ENCODE measurements at regions not wholly inside any gene's neighbourhood (a gene's known extent, or its start where the extent isn't known, plus 50 kb on each side); places are given as distances from the start of the nearest gene placed in this dataset.
"Not testable (repeated sequence)": the region's sequence is repeated elsewhere in the genome, so short reads cannot be mapped to it uniquely, and the experiment has no call there.

DNA sequence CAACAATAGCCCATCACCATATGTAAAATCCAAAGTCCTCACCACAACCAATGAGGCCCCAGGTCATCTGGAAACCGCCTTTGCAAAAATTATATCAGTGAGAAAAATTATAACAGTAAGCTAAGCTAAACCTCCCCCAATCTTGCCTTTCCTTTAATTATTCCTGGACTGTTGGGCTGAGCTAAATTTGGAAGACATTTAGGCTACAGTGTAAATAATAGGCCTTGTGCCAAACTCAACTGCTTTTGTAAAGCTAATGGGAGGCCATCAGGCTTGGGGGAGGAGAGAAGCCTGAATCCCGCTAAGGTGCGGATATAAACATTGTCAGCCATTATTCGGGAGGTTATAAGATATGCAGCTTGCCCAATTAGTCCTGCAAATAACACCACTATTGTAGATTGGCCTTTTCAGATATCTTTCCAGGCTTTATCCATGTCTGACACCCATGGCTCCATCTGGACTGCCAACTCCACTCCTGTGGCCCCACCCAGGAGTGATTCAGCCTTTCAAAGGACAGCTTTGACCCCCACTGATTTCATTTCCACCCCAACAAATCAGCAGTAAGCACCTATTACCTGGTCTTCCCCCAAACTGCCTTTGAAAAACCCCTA is 53.0 kb upstream of the CA12 start:
- peak; percentile 54 for DNase-seq

DNA sequence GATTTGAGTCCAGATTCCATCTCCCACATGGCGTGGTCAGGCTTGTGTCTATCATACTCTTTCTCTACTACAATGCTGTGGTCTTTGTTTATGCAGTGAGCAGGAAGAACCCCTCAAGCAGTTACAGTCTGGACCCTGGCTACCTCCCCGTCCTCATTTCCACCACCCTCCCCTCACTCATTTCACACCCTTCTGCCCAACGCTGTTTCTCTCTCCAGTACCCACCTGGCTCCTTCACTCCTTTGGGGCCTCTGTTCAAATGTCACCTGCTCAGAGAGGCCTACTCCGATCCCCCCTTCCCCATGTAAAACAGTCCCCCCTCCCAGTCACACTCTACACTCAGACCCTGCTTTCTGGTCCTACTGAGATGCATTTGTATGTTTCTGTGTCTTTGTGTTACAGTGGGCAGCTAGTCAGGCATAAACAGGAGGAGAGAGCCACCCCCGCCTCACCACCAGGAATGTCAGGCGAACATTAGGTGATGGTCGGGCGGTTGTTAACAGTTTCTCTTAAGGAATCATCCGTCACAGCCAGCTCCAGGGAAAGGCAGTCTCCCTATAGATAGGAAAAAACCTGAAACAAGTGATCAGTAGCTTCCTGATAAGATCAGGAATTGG is 53.7 kb upstream of the CA12 start:
- DNase-seq = no peak

DNA sequence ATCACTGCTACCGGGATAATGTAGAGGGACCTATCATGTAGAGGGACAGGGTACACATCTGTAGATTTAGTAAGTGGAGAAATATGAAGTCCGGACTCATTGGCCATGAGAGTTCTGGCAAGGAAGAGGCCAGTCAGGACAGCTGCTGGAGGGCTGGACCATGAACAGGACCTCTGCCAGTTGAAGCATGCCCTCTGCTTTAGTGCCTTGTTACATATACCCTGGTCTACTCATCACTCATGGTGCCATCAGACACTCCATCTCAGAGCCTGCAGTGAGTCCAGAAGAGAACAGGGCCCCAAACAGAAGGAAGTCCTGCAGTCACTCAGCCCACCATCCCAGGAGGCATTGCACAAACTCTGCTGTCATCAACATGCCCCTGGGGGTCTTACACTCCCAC is 54.7 kb upstream of the CA12 start:
- DNase-seq = no peak

DNA sequence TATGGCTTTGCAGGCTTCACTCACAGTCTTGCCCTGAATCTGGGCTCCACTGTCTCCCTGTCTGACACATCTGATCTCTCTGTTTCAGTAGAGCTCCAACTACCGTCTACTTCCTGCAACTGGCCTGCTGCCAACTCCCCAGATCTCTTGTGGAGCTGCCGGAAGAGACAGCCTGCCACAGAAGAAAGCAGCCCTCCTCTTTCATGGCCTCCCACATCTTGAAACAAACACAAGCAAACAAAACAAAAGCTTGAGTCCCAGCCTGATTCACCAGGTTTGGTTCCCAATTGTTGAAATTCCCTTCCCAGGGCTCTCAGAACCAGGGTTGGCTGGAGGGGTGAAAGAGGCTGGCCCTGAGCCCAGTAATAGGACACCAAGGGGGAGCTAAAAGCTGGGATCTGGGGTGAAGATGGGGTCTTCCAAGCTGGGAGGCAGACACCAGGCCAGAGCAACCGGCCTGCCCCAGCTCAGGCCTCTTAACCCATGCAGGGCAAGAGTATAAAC is 55.3 kb upstream of the CA12 start:
- peak; percentile 89 for DNase-seq

DNA sequence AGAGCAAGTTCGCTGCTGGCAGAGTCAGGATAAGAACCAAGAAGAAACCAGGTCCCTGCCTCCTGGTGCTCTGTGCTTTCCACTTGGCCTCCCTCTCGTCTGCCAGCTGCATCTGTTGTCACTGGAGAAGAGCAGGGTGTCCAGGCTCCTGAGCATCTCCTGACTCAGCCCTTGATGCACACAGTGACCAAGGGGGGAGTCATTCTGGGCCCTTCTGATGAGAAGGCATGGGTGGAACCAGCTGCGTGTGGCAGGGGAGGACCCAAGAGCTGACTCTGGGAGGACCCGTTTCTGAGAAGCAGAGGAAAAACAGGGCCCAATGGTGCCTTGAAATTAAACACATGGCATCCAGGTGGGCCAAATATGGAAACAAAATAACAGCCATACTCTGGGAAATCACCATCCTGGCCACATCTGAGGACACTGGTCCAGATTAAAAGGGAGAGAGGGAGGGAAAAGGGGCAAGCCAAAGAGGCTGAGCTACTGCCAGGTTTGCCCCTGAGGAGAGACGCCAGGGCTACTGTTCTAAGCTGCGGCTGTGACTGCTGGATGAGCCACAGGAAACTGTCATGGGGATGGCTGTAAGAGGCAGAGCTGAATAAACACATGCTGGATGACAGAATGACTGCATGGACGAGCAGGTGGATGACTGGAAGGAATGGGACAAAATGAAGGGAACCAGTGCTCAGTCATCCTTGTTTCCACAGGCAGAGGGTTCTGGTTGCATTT is 58.1 kb upstream of the CA12 start:
- no peak for DNase-seq

DNA sequence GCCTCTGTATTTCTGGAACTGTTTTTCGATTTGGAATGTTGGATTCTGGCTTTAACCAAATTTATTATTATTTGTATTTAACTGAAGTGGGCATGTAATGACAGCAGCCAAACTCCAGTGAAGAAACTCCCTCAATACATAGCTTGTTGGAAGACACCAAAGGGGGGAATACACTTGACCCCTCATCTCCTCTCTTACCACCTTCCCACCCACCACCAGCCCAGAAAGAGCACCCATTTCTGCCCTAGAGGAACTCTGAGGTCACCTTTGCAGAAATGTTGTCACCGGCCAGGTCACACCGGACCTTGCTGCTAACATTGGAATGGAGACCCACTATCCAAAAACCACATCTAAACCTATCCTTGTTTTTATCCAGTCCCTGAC is 58.6 kb upstream of the CA12 start:
- no peak for DNase-seq

DNA sequence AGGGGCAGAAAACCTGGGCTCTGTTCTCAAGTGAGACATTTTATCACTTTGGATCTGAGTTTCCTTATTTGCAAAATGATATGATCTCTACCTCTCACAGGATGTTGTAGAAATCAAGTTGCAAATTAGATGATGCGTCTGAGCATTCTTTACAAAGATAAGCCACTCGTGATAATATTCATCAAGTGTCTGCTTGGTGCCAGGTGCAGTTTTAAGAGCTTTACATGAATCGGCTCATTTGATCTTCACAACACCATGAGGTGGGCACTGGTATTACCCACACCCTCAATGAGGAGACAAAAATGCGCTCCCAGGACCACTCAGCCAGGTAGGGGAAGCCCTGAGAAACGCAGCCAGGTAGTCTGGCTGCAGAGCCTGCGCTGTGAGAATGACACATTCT is 59.1 kb upstream of the CA12 start:
- no peak for DNase-seq

DNA sequence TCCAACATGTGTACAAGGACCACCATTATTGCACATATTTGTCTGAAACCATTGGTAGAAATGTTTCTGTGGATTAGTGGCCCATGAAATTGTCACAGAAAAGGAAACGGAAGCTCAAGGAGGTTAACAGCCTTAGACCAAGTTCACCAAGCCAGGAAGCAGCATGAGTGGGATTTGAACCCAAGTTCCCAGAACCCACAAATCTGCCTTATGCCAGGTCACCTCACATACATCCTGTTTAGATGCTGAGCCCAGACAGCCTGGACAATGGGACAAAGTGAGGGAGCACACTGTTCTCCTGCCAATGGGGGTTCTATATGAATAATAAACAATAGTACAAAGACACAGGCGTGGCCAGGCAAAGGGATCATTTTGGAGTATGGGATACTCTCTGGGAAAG is 59.6 kb upstream of the CA12 start:
- no peak for DNase-seq

DNA sequence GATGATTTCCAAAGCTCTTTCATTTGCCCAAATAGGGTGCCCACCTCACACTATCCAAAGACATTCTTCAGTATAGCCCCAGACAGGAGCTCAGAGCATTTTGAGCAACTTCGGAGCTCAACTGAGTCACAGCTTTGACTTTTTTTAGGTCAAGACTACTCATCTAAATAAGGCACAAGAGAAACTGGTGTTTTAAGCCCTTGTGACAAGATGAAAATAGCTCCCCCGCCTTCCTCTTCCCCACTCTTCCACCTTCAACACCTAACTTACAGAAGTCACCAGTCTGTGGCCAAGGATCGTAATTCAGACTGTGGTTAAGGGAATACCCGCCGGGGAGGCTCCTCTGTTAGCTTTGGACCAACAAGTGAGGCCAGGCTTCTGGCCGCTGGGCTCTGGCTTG is 60.4 kb upstream of the CA12 start:
- no peak for DNase-seq

DNA sequence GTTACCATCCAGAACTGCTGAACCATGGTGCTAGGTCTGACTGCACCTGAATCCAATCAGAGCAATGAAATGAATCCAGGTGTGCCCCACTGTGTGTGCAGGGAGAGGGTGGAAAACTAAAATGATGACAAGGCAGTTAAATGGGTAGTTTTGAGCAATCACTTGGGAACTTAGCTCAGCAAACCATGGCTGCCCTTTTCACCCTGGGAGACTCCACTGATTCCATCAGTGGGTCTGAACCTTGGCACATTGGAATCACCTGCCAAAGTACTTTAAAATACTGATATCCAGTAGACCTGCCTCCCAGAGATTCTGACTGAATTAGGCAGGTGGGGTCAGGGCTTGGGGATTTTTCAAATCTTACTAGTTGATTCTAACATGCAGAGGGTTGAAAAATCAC is 59.8 kb upstream of the USP3 start:
- no peak for DNase-seq

DNA sequence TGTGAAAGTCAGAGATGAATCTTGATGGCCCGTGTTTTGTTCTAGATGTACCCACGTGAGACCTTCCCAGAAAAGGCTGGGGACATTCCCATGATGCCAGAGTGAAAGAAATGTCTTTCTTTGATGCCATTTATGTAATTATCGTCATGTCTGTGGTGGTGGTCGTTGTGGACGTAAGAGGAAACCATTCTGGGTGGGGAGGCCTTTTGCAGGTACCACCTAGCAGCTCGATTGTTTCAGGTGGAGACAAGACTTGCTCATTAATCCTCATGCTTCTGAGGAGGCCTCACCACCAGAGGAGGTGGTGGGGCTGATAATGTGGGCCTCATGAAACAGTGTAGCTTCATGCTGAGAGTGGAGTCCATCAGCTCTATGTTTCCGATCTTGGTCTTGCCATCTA is 58.1 kb upstream of the USP3 start:
- no peak for DNase-seq

DNA sequence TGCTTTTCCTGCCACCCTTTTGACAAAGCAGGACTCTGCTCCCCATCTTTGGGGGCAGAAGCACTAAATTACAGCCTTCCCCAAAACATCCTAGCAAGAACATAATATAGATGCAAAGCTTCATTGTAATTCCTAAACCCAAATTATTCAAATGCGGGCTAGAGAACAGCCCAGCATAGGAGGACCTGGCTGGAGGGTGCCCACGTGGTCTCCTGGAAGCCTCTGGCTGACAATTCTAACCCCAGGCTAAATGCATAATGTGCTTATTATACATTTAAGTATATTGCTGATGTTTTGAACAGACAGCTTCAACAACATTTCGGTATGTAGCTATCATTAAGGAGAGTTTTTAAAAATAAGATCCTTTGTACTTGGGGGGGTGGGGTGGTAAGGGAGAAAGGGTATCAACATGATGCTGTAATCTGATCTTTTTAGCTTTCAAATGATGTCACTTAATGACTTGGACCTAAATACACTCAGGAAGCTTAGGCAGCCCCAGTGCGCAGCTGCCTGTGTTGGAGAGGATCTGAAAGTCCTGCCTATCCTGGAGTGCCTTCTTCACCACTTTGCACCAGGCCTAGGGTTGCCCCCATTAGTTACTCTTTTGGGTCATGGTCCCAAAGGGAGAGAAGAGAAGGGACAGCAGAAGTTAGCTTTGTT is 57.2 kb upstream of the USP3 start:
- peak; percentile 13 for DNase-seq

DNA sequence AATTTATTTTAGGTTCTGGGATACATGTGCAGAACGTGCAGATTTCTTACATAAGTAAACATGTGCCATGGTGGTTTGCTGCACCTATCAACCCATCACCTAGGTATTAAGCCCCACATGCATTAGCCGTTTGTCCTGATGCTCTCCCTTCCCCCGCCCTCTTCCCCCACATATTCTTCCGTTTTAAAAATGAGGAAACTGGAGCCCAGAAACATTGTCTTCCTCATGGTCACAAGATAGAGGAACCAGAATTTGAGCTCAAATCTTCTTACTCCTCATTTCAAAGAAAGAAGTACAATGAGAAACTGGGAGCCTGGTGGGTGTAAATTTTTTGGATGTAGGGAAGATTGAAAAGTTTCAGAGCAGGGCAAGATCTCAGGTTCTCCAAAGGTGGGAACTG is 56.1 kb upstream of the USP3 start:
- DNase-seq = no peak

DNA sequence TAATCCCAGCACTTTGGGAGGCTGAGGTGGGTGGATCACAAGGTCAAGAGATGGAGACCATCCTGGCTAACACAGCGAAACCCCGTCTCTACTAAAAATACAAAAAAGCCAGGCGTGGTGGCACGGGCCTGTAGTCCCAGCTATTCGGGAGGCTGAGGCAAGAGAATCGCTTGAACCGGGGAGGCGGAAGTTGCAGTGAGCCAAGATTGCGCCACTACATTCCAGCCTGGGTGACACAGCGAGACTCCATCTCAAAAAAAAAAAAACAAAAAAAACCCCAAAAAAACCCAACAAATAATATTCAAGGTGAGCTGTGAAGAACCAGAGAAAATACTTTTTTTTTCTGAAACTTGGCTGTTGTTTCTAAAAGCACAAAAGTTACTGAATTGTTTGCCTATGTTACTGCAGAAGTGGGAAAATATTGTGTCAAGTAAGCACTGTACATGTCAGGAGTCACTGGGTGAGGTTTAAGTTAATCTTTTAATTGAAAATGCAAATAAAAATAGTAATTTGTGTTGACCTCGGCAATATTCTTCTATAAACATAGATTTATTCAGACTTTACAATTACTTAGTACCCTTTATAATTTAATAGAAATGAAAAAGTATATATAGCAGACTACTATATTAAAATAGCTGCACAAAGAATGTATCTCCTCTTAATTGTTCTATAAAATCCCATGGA is 55.4 kb upstream of the USP3 start:
- DNase-seq = not testable (repeated sequence)

DNA sequence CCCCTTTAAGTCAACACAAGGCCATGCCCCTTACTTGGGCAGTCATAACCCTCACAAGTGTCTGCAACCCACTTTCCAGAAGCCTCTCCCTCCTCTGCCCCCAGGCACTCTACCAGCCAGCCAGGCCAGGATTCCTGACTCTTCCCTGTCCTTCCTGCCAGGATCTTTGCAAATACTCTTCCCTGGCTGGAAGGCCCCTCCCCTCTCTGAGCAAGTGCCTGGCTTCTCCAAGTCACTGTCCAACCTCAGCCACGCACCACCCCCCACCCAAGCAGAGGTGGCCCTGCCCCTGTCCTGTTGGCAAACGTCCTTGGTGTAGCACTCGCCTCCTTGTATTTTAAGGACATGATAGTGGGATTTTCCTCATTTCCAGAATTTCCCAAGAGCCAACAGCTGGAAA is 54.7 kb upstream of the USP3 start:
- DNase-seq = no peak

DNA sequence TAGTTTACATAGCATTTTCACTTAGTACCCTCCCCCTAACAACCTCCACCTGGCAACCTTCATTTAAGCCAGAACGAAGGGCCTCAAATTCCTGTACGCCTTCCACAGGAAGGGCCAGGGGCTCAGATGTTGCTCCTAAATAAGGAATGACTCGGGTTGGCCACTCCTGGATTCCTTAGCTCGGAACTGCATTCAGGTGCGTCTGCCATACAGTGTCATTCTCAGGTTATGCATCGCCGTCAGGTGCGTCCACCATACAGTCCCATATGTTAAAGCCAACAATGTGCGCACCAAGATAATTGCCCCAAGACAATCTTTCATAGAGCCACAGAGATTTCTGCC is 53.5 kb upstream of the USP3 start:
- DNase-seq = no peak

DNA sequence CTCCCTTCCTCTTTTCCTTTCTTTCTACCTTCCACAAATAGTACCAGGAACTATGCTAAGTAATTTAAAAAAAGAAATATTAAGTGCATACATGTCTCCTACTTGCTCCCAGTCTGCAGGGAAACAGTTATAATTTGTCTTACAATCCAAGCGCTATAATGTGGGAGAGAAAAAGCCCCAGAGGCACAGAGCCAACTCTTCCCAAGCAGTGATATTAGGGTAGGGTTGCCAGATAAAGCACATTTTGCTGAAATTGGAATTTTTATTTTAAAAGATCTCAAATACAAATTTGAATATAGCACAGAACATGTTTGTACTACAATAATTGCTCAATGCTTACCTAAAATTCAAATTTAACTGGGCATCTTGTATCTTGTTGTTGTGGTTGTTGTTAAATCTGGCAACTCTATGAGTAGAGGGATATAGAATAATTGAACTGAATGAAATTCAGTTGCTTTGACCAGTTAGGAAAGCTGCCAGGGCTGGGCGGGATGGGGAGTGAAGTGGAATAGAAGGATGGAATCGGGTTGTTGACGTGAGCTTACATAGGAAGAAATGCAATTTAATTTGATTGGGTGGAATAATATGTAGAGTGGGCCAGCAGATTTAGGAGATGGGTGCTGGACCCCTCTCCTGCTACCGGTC is 52.6 kb upstream of the USP3 start:
- no peak for DNase-seq

DNA sequence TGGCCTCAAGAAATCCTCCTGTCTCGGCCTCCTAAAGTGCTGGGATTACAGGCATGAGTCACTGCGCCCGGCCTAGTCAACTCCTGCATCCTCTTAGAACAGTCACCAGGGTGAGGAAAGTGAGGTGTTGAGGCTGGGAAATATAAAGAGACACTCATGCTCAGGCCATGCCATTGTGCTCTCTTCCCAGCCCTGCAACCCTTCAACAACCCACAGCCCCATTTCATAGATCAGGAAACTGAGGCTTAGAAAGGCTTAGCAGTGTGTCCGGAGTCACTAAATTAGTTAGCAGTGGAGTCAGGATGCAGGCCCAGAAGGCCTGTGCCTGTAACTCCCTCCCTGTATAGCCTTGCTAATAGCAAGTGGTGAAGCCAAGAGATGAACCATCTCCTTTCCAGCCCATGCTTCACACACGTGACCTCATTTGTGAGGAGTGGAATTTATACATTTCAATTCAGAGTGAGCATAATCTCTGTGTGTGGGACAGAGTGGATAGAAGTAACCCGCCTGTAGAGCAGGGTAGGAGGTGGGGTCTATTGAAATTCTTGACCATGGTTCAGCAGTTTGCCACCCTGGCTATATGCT is 51.7 kb upstream of the USP3 start:
- DNase-seq = no peak

DNA sequence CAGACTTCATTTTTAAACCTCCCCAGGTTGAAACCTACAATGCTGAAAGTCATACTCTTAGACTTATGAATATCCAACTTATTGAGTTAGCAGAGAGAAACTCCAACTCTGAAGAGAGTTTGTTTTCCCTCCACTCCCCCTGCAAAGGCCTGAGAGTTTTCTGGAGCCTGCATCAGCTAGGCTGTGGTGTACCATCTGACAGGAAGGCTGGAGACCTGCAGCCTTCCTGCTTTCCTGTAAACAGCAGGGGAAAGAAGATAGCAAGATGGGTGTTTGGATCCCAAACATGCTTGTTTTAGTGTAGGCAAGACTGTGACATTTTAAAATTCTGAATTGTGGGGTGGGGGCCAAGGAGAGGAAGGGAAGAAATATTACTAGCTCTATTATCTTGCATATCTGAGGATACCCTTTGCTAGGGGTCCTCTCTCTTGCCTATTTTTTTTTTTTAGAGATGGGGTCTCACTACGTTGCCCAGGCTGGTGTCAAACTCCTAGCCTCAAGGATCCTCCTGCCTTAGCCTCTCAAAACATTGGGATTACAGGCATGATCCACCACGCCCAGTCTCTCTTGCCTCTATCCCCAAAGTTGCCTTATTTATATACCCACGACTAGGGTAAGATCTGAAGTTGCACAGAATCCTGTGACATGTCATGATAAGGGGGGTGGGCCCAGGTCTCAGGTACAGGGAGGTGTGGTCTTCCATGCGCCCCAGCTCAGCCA is 51.0 kb upstream of the USP3 start:
- DNase-seq = no peak

DNA sequence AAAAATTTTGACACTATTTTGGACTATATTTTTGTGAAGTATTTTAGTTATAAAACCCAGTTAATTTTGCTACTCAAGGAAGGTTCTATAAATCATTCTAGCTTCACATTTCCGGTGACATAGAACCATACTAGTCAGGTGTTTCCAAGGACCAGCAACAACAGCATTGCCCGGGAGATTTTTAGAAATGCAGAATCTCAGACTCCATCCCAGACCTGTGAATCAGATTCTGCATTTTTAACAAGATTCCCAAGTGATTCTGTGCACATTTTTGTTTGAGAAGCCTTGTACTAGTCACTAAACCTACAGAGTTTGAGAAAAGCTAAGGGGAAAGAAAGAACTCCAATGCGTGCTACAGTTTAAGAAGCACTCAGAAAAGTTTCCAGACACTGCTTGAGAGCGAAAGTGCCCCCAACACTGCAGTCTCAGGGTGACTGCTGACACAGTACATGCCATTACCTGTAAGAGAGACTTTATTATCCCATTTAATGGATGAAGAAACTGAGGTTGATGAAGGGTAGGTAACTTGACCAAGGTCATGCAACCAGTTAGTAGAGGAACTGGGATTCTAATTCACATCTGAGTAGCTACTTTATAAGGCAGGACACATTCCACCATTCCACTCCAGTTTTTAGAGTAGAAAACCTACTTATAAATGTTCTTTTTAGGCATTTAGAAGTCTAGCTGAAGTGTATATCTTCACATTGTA is 49.7 kb upstream of the USP3 start:
- DNase-seq = no peak

All from NCI-H2171 treated with DMSO at 0.1 percent for 48 hours (cell line).